GM18508 (cell line): ENCODE measurements at regions not wholly inside any gene's neighbourhood (a gene's known extent, or its start where the extent isn't known, plus 50 kb on each side); places are given as distances from the start of the nearest gene placed in this dataset.
"Not testable (repeated sequence)": the region's sequence is repeated elsewhere in the genome, so short reads cannot be mapped to it uniquely, and the experiment has no call there.

Source experiments
- ATAC-seq: cut with Tn5 transposase; IDR thresholded peaks from one replicate; pipeline ENCODE4 v1.9.1; 2021; ENCODE audit warnings: moderate number of reproducible peaks; ENCODE audit not compliant: insufficient read depth, unreplicated experiment

GRCh38 chrX:1021314-1021993 lies 191.0 kb downstream of the CRLF2 start:
- not testable (repeated sequence) for ATAC-seq

GRCh38 chrX:1020634-1021166 lies 191.7 kb downstream of the CRLF2 start:
- ATAC-seq = no peak

- ATAC-seq = not testable (repeated sequence)
These were observed 195.5 kb downstream of the CRLF2 start for GRCh38 chrX:1016926-1017325.

DNA sequence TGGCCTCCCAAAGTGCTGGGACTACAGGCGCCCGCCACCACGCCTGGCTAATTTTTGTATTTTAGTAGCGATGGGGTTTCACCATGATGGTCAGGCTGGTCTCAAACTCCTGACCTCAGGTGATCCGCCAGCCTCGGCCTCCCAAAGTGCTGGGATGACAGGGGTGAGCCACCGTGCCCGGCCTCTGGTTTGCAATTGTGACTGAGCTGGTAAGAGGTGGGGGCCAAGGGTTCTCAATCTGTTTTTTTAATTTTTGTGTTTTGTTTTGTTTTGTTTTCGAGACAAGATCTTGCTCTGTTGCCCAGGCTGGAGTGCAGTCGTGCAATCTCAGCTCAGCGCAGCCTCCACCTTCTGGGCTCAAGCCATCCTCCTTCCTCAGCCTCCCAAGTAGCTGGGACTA lies 196.2 kb downstream of the CRLF2 start:
- not testable (repeated sequence) for ATAC-seq

DNA sequence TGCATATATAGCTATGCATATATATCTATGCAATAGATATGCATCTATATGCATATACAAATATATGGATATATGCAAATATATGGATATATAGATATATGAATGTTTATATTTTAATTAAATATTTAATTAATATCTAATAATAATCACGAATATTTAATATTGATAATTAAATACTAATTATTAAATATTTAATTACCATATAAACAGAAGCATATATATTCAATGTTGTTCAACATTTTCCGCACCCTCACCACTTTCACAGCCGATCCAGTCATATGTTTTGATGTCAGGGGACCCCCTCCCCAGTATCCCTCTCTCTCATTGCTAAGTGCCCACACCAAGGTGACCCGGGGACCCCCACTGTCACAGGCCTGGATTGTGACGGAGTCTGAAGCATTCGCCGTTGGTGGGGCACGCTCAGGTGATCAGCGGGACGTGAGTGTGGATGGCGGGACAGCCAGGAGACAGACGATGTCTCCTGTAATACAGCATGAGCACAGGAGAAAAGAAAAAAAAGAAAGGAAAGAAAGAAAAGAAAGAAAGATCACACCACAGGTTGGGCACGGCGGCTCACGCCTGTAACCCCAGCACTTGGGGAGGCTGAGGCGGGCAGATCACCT lies 199.7 kb downstream of the CRLF2 start:
- no peak for ATAC-seq

DNA sequence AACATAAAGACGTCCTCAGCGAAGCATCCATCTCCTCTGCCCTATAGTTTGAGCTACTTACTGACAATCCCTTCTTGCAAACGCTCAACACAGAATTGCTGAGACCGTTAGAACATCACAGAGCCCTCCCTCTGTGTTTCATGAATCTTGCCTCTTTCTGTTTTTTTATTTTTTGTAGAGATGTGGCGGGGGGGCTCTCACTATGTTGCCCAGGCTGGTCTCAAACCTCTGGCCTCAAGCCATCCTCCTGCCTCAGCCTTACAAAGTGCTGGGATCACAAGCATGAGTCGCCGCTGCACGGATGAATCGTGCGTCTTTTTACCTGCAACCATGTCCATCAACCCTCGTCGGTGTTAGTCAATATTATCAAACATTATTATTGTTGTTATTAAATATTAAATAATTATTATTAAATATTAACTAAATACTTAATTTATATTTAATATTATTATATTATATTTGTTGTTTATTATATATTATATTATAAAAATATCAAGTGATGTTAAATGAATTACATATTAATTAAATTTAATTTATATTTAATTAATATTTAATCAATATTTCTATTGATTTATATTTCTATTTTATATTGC lies 200.7 kb downstream of the CRLF2 start:
- no peak for ATAC-seq

DNA sequence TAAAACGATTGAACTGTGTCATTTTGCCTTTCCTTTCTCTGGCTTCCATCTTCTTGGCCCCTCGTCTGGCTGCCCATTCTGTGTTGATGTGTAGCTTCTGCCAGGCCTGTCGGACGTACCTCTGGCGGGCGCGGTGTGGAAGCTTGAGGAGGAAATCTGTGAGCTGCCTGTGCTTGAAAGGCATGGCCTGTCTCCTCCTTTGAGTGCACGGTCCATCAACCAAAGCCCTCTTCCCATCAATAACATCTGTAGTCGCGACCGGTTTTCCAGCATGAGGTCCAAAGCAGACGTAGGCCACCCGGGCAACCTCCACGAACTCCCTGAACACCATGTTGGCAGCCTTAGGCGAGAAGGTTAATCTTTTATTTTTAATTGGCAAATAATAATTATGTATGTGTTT lies 202.7 kb downstream of the CRLF2 start:
- ATAC-seq = no peak

GRCh38 chrX:1006156-1006730 lies 206.2 kb downstream of the CRLF2 start:
- ATAC-seq = no peak

- no peak for ATAC-seq
These were observed 209.8 kb downstream of the CRLF2 start for GRCh38 chrX:1002611-1003010.

GRCh38 chrX:997631-998137 lies 214.8 kb downstream of the CRLF2 start:
- no peak for ATAC-seq

DNA sequence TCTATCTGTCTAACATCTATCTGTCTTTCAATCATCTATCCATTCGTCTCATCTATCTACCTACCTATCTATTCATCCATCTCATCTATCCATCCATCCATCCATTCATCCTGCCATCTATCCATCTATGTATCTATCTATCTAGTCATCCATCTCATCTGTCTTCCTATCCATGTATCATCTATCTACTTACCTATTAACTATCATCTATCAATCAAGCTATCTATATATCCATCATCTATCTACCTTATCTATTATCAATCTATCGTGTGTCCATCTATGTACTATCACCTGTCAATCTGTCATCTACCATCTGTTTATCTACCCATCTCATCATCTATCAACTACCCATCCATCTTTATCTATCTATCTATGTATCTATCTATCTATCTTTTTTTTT lies 217.7 kb downstream of the CRLF2 start:
- no peak for ATAC-seq

GRCh38 chrX:989959-990510 lies 222.4 kb downstream of the CRLF2 start:
- peak; percentile 97 for ATAC-seq

DNA sequence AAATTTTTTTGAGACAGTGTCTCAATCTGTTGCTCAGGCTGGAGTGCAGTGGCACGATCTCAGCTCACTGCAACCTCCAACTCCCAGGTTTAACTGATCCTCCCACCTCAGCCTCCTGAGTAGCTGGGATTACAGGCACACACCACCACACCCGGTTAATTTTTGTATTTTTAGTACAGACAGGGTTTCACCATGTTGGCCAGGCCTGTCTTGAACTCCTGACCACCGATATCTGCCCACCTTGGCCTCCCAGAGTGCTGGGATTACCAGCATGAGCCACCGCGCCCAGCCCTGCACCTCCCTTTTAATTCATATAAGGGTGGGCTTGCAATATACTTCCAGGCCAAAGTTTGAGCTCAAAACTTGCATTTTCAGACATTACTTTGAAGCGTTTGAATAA lies 223.9 kb downstream of the CRLF2 start:
- ATAC-seq = not testable (repeated sequence)

DNA sequence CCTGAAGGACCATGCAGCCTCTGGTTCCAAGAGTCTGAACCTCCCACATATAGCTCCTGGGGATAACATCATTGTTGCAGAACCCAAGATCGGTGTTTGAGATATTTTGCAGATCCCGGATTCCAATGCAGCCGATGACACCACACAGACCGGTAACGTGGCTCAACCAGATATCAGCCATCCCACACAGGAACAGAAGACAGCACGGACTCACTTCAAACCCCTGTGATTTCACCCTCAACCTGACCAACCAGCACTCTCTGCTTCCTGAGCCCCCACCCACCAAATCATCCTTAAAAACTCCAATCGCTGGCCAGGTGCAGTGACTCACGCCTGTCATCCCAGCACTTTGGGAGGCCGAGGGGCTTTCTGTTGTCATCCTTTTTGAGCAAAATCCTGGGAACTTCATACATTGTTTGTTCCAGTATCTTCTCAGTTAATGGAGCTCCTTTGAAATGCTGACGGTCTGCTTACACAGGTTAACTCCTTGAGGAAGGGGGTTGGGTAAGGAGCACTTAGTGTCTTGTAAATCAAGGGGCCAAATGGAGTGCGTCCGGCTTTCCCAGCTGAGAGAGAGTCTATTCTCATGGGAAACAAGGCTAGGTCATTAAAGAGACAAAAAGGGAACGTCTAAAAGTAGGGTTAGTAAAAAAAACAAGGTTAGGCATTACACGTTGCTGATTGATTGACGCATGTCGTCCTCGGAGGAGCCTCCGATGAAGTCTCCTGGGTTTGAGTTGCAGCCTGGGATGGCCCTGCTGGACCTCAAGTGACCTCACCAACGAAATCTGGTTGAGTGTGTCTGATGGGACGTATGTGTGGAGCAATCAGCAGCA lies 230.4 kb downstream of the CRLF2 start:
- no peak for ATAC-seq

- ATAC-seq = no peak
These were observed 231.7 kb downstream of the CRLF2 start for GRCh38 chrX:980587-981235.

- ATAC-seq = not testable (repeated sequence)
These were observed 233.3 kb downstream of the CRLF2 start for GRCh38 chrX:979127-979526.

GRCh38 chrX:973010-973632 lies 239.3 kb downstream of the CRLF2 start:
- ATAC-seq = no peak

DNA sequence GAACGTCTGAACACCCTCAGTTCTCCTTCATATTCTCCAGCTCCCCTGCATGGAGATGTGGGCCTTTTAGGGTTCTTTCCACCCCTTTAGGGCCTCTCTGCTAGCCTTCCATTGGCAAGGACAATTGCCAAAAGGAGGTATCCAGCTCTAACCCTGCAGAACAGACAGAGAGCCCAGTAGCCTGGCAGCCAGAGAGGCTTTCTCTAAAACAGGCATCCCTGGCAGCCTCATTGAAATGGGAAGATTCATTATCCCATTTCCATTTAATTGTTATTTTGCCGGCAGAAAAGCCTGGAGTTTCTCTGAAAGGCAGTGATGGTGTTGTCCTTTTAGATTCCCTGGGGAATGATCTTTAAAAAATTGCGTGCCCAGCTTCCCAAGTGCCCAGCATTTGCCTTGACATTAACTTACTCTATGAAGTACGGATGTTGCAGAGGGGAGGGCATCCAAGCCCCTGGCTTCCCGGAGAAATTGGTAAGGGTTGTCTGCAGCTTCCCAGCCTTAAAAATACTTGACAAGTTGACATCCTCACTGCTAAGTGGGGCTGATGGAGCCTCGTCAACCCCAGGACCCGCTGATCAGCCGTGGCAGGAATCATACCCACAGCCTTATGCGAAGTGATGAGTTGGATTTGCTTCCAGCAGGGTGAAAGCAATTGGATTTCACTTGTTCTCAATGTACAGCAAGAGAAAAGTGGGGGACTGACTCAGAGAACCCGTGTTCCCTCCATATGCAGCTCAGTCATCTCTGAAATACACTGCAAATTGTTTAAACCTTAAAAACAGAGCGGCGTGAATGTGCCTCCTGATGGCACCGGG lies 244.1 kb downstream of the CRLF2 start:
- no peak for ATAC-seq
